MG63 (cell line): ENCODE measurements at regions not wholly inside any gene's neighbourhood (a gene's known extent, or its start where the extent isn't known, plus 50 kb on each side); places are given as distances from the start of the nearest gene placed in this dataset.
"Not testable (repeated sequence)": the region's sequence is repeated elsewhere in the genome, so short reads cannot be mapped to it uniquely, and the experiment has no call there.

Source experiments
- DNase-seq: peaks from one replicate; pipeline ENCODE4 v3.0.0-alpha.2; 2020
- H3K27me3 ChIP-seq: fragments of 250-450 bp; sonication (Bioruptor Pico); 2 replicates; pipeline ENCODE4 v1.5.1; 2020; ENCODE audit warnings: mild to moderate bottlenecking, moderate library complexity
- H3K36me3 ChIP-seq: fragments of 250-450 bp; sonication (Bioruptor Pico); 2 replicates; pipeline ENCODE4 v1.5.1; 2020; ENCODE audit warnings: mild to moderate bottlenecking, moderate library complexity
- H3K4me3 ChIP-seq: fragments of 250-450 bp; sonication (Bioruptor Pico); 2 replicates; pipeline ENCODE4 v1.5.1; 2020; ENCODE audit warnings: mild to moderate bottlenecking, moderate library complexity
- H3K9me3 ChIP-seq: fragments of 250-450 bp; sonication (Bioruptor Pico); 2 replicates; pipeline ENCODE4 v1.5.1; 2020; ENCODE audit warnings: mild to moderate bottlenecking, moderate library complexity

DNA sequence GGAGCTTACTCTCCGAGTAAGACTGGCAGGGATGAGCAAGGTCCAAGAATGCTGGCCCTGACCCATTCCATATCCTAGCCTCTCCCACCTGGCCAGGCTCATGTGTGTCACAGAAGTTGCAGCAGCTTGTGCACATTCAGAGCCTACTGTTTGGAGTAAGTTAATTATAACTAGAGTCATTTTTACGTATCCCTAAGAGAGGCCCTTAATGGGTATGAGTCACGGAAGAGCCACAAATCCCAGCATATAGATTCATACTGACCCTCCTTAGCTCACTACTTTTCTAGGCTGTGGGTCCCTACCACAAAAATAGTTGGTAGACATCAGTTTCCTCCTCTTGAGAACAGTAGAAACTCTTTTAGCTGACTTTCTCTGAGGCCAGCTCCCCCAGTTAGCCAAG lies 118.3 kb upstream of the FRG1 start:
- no peak overlapping the region for H3K4me3 ChIP-seq
- DNase-seq: no peak

DNA sequence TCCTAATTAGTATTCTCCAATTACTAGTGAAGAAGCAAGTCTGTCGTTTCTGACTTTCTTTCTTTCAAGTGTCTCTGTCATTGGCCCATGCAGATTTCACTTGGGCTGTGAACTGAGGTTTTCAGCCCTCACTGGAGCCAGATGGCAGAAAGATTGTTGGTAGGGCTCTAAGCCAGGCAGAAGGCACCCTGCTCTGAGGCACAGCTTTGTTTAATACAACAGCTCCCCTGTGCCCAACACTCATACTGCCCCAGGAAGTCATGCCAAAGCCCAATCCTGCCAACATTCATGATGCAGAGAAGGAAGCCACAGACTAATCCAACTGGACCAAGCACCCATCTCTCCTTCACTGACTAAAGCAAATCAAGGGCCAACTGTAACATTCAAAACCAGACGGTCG lies 117.1 kb upstream of the FRG1 start:
- Histone ChIP-seq H3K36me3 (no peaks in the 10 kb centered on the region), H3K4me3 (no peak overlapping the region), H3K27me3 (no peaks in the 10 kb centered on the region), H3K9me3 (no peaks in the 10 kb centered on the region)
- DNase-seq: peak; percentile 86

More for the DNA sequence above, 118.3 kb upstream of the FRG1 start:
- Histone ChIP-seq H3K27me3 (no peaks in the 10 kb centered on the region), H3K9me3 (no peaks in the 10 kb centered on the region), H3K36me3 (no peaks in the 10 kb centered on the region)

DNA sequence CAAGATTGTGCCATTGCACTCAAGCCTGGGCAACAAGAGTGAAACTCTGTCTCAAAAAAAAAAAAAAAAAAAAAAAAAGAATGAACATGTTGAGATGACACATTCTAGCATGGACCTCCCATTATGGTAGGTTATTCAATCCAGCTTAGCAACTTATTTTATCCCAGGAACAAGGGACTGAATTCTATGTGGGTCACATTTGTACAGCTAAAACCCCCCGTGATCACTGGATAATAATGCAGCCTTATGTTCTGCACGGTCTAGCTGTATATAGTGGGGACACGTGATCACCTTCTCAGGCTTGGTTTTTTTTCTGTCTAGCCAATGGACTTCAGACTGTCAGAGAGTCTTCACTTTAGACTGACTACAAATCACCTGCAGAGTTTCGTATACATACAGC lies 115.2 kb upstream of the FRG1 start:
- Histone ChIP-seq H3K27me3 (no peaks in the 10 kb centered on the region), H3K4me3 (no peak overlapping the region), H3K36me3 (no peaks in the 10 kb centered on the region), H3K9me3 (no peaks in the 10 kb centered on the region)
- DNase-seq: no peak

DNA sequence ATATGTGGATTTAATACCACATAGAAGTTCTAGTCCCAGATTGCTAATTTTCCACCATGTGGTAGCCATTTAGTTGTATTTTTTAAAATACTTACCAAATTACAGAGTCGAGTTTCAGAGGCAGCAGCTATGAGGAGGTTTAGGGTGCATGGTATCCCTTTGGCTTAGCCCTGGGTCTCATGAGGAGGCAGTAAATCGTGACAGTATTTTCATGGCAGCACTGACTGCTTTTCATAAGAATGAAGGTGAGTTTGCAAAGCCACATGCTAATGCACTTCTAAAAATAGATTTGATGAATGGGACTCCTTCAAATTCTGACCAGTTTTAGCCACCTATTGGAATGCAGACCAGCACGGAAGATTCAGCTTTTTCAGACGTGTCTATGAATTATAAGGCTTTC lies 114.0 kb upstream of the FRG1 start:
- Histone ChIP-seq H3K36me3 (no peaks in the 10 kb centered on the region), H3K27me3 (no peaks in the 10 kb centered on the region), H3K4me3 (no peak overlapping the region), H3K9me3 (no peaks in the 10 kb centered on the region)
- DNase-seq: no peak

DNA sequence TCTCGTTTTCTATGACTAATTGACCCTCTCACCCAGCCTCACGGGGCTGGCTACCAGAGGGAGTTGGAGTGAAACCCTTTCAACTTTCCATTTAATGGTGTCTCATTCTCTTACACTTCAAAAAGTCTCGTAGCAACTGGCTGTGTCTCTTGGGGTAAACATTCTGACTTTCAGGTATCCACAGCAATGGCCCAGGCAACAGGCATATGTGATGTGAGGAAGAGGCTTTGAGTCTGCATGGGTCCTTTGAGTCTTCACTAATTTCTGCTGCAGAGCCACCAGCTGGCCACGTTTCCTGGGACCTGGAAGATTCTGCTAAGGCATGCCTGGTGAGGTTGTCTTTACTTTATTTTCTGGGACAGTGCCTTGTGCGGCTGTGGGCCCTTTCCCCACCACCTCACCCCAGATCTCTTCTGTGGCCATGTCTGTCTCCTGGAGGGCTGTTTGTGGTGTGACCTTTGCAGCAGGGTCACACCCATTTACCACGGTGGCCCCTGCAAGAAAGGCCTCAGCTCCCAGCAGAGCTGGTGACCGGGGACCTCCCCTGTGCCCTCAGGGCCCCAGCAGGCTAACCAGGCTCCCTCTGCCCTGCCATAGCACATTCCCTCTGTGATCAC lies 112.5 kb upstream of the FRG1 start:
- H3K9me3 ChIP-seq: no peaks in the 10 kb centered on the region
- H3K36me3 ChIP-seq: no peaks in the 10 kb centered on the region
- DNase-seq: no peak
- H3K4me3 ChIP-seq: no peak overlapping the region
- no peaks in the 10 kb centered on the region; the same call in 1 of the 2 replicates for H3K27me3 ChIP-seq

DNA sequence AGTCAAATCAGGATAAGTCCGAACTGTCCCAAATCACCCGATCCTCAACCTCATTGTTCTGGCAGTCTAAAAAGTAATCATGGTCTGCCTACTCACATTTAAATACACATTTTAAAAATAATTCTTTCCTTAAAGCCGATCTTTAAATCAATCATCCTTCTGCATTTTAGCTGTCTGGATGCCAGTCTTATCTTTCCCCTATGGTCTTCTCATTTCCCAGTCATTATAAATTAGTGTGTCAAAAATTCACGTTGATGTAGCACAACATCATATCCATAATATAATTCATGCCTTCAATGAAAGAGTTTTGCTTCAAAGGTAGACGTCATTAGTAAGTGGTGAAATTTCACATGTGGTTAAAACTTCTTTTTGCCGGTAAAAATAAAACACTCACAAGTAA lies 108.1 kb upstream of the FRG1 start:
- DNase-seq: no peak
- Histone ChIP-seq H3K9me3 (no peaks in the 10 kb centered on the region), H3K4me3 (no peak overlapping the region), H3K36me3 (no peaks in the 10 kb centered on the region), H3K27me3 (no peaks in the 10 kb centered on the region; the same call in 1 of the 2 replicates)

DNA sequence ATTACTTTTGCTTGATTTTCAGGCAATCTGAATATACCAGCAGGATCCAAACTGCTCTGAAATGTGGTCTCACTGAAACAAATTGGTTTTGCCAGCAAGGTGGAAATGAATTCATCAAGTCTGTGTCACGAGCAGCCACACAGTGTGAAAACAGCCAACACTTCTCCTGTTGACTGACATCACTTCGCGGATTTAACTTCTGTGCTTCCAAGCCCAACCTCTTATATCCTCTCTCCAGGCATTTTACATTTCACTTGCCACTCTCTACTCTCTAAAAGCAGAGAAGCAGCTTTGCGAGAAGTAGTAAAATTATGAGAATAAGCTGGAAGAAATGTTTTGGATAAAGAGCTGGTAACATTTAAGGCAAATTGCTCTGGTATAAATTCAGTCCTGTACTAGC lies 106.1 kb upstream of the FRG1 start:
- Histone ChIP-seq H3K36me3 (no peaks in the 10 kb centered on the region), H3K4me3 (no peak overlapping the region), H3K9me3 (no peaks in the 10 kb centered on the region), H3K27me3 (no peaks in the 10 kb centered on the region; the same call in 1 of the 2 replicates)
- no peak for DNase-seq

DNA sequence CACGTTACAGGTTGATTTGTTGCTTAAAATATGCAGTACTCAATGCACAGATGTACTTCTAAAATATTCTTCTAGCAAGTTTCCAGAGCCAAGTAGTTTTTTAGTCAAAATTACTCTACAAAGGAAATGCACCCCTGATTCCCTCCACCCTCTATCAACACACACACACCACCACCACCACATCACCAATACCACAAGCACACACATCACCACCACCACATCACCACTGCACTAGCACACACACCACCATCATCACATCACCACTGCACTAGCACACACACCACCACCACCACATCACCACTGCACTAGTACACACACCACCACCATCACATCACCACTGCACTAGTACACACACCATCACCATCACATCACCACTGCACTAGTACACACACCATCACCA lies 105.2 kb upstream of the FRG1 start:
- H3K4me3 ChIP-seq: no peak overlapping the region
- H3K9me3 ChIP-seq: no peaks in the 10 kb centered on the region
- H3K27me3 ChIP-seq: no peaks in the 10 kb centered on the region; the same call in 1 of the 2 replicates
- no peaks in the 10 kb centered on the region for H3K36me3 ChIP-seq
- no peak for DNase-seq

DNA sequence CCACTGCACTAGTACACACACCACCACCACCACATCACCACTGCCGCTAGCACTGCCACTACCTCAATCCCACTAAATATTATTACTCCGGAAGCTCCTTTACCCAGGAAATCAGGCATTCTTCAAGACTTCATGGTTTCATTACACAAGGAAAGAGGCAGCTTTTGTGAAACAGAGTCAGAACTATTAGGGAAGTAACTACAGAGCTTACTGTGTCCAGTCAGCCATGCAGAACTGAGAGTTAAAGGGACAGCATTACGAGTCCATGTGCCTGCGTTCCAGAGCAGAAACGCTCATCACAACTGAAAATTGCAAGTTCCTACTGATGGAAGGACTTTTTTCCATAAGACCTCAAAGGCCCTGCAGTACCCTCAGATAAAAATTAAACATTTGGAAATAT lies 103.2 kb upstream of the FRG1 start:
- no peak overlapping the region for H3K4me3 ChIP-seq
- DNase-seq: no peak
- no peaks in the 10 kb centered on the region for H3K36me3 ChIP-seq
- H3K27me3 ChIP-seq: no peaks in the 10 kb centered on the region; the same call in 1 of the 2 replicates
- no peaks in the 10 kb centered on the region for H3K9me3 ChIP-seq

DNA sequence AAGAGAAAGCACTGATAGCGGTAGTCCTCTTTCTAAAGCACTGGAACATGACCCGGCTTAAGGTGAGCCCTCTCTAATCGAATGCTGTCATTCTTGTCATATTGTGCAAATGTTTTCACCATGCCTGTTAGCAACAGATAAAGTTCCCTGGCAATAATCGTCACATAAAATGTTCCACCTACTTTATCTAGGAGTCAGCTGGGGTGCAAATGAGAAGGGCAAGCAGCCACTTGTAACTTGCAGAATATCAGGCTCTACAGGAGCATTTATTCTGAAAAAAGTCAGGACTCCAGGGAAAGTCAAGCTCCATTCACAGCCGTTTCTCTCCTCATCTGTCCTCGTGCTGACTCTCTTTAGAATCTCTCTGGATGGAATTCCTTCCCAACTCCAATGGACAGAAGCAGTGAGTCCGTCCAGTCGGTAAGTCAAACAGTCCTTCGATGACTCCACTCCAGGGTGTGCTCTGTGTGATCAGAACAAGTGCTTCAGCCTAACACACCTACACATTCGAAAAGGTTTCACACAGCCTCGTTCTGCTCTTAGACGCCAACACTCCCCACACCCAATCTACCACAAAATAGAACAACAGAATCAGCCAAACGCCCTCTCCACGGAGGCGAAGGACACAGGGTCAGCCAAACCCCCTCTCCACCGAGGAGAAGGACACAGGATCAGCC lies 101.7 kb upstream of the FRG1 start:
- no peak overlapping the region for H3K4me3 ChIP-seq
- DNase-seq: no peak
- no peaks in the 10 kb centered on the region for H3K9me3 ChIP-seq
- H3K27me3 ChIP-seq: no peaks in the 10 kb centered on the region
- no peaks in the 10 kb centered on the region for H3K36me3 ChIP-seq

DNA sequence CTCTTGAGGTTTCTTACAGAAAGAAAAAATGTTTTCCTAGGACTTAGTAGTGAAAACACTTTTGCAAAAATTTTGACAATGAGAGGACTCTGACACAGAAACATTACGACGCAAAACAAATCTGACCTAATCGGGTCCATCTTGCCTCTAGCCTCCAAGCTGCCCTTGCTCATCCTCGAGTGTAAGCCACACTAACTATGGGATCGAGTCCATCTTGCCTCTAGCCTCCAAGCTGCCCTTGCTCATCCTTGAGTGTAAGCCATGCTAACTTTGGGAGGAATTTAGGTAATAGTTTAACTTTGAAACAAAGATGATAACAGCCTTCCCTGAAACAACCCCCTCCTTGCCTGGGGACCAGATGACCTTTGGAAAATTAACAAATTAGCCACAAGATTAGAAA lies 100.3 kb upstream of the FRG1 start:
- Histone ChIP-seq H3K4me3 (no peak overlapping the region), H3K27me3 (no peaks in the 10 kb centered on the region), H3K36me3 (no peaks in the 10 kb centered on the region), H3K9me3 (no peaks in the 10 kb centered on the region)
- DNase-seq: no peak

DNA sequence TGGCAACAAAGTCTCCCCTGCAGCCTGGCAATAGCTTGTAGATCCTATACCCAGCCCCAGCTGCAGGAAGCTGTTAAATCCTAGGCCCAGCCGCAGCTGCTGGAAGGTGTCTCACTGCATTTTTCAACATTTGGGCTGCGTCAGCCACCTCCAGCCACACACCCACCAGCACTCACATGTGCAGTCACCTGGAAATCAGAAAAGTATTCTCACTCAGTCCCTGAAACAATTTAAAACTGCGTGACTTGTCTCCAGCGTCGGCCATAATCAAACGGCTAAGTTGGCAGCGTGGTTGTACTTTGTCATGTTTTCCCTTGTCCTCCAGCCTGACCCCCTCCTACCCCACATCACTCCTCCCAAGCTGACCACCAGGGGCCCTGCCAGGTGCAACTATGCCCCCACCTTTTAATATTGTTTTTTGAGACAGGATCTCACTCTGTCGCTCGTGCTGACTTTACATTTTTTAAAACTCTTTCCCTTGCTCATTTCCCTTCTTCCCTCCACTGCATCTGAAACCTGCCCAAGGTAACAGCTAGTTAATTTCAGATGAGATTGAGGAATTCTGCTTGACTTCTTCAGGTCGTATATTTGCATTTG lies 97.2 kb upstream of the FRG1 start:
- Histone ChIP-seq H3K27me3 (no peaks in the 10 kb centered on the region), H3K4me3 (no peak overlapping the region), H3K9me3 (no peaks in the 10 kb centered on the region), H3K36me3 (no peaks in the 10 kb centered on the region)
- no peak for DNase-seq

DNA sequence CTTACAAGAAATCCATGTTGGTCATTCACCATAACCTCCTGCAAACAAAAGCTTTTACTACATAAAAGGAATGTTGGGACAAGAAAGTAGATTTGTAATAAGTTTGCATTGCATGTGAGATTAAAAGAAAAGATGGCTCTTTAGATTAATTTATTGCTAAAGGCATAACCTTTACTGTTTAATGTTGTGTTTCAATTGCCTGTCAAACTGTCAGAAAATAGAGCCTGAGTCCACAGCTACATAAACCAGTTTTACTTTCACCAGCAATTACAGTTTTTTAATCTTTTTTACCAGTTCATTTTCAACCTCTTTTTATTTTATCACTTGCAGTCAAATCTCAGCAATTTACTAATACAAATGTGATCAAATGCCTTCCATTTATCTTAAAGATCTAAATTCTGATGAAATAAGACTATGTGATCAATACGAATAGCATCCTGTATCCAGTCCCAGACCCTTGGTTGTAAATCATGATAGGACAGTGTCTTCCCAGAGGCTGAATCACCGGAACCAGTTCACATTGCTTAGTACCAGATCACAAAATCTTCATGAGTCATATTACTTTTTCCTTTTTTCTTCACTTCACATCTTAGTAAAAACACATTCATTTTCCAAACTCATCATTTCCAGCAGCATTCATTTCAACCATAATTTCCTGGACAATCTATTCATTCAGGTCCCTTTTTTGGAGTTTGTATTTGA lies 95.4 kb upstream of the FRG1 start:
- H3K9me3 ChIP-seq: no peaks in the 10 kb centered on the region
- H3K36me3 ChIP-seq: no peaks in the 10 kb centered on the region
- H3K27me3 ChIP-seq: no peaks in the 10 kb centered on the region
- no peak overlapping the region for H3K4me3 ChIP-seq
- DNase-seq: no peak

DNA sequence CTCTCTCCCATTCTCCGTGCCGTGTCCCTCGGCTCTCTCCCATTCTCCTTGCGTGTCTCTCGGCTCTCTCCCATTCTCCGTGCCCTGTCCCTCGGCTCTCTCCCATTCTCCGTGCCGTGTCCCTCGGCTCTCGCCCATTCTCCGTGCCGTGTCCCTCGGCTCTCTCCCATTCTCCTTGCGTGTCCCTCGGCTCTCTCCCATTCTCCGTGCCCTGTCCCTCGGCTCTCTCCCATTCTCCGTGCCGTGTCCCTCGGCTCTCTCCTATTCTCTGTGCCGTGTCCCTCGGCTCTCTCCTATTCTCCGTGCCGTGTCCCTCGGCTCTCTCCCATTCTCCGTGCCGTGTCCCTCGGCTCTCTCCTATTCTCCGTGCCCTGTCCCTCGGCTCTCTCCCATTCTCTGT lies 94.6 kb upstream of the FRG1 start:
- not testable (repeated sequence) for H3K9me3 ChIP-seq, H3K27me3 ChIP-seq, H3K4me3 ChIP-seq, H3K36me3 ChIP-seq, DNase-seq

DNA sequence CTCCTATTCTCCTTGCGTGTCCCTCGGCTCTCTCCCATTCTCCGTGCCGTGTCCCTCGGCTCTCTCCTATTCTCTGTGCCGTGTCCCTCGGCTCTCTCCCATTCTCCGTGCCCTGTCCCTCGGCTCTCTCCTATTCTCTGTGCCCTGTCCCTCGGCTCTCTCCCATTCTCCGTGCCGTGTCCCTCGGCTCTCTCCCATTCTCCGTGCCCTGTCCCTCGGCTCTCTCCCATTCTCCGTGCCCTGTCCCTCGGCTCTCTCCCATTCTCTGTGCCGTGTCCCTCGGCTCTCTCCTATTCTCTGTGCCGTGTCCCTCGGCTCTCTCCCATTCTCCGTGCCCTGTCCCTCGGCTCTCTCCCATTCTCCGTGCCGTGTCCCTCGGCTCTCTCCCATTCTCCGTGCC lies 94.1 kb upstream of the FRG1 start:
- not testable (repeated sequence) for DNase-seq, H3K4me3 ChIP-seq, H3K36me3 ChIP-seq

DNA sequence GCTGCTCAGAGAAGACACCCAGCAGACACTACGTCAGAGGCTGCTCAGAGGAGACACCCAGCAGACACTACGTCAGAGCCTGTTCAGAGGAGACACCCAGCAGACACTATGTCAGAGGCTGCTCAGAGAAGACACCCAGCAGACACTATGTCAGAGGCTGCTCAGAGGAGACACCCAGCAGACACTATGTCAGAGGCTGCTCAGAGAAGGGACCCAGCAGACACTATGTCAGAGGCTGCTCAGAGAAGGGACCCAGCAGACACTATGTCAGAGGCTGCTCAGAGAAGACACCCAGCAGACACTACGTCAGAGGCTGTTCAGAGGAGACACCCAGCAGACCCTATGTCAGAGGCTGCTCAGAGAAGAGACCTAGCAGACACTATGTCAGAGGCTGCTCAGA lies 92.0 kb upstream of the FRG1 start:
- H3K27me3 ChIP-seq, H3K36me3 ChIP-seq, H3K9me3 ChIP-seq, DNase-seq, H3K4me3 ChIP-seq: not testable (repeated sequence)

More for the DNA sequence above, 94.1 kb upstream of the FRG1 start:
- H3K27me3 ChIP-seq, H3K9me3 ChIP-seq: not testable (repeated sequence)

DNA sequence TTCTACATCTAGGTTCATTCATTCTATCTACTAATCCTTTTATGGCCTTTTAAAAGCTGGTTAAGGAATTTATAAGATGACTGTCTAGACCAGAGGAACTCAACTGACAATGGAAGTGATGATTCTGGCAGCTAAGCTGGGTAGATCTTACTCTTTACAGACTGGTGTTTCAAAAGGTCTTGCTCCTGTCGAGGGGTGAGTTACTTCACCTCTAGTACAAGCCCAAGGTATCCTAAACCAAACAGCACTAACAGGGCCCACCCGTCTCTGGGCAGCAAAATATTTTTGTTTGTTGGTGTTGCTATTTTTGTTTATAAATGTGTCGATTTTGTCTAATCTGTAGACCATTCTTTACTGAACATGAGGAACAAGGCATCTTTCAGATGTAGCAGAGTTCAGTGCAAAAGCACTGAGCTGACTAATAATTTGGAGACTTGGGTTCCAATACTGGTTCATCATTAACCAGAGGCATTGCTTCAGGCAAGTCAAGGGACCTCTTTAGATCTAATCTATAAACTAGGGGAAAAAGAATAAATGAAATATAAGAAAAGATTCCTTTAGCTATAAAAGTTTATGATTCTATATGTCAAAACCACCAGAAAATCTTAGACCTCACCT lies 90.3 kb upstream of the FRG1 start:
- H3K9me3 ChIP-seq: no peaks in the 10 kb centered on the region
- no peaks in the 10 kb centered on the region for H3K27me3 ChIP-seq
- no peaks in the 10 kb centered on the region for H3K36me3 ChIP-seq
- no peak overlapping the region for H3K4me3 ChIP-seq
- DNase-seq: no peak
